ENCODE measurements at regions not wholly inside any gene's neighbourhood (a gene's known extent, or its start where the extent isn't known, plus 50 kb on each side); places are given as distances from the start of the nearest gene placed in this dataset.

DNA sequence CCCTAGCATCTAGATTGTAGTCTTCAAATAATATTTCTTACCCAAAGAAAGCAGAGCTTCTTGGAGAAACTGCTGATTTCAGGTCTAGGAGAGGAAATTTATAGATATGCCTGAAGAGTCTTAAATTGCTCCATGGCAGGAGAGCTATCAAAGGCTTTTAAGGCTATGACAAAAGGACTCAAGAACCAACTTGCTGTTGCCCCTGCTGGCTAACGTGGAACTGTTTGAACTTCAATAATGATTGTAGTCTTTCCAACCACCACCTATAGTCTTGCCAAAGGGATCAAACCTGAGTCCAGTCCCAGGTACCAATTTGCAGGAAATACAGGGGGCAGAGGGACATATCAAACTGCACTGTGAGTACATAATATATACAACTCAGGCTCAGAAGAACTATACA is 336.2 kb upstream of the ESRRG start:
- Histone ChIP-seq H3K4me1 (ENCODE audit: control insufficient read depth in 1 of 2, low read depth in 2 of 2) (no peaks in the 10 kb centered on the region), H3K4me3 (no peak overlapping the region), H3K9me3 (no peaks in the 10 kb centered on the region), H3K27ac (no peak overlapping the region), H3K36me3 (no peaks in the 10 kb centered on the region), H3K27me3 (replicated peaks; ENCODE audit: insufficient read depth) (no peaks in the 10 kb centered on the region)
- DNase-seq (ENCODE audit: low spot score) (no peak), ATAC-seq (ENCODE audit: insufficient number of reproducible peaks, low FRiP score, low read depth) (no peak)
- TF ChIP-seq, protein P1, sequence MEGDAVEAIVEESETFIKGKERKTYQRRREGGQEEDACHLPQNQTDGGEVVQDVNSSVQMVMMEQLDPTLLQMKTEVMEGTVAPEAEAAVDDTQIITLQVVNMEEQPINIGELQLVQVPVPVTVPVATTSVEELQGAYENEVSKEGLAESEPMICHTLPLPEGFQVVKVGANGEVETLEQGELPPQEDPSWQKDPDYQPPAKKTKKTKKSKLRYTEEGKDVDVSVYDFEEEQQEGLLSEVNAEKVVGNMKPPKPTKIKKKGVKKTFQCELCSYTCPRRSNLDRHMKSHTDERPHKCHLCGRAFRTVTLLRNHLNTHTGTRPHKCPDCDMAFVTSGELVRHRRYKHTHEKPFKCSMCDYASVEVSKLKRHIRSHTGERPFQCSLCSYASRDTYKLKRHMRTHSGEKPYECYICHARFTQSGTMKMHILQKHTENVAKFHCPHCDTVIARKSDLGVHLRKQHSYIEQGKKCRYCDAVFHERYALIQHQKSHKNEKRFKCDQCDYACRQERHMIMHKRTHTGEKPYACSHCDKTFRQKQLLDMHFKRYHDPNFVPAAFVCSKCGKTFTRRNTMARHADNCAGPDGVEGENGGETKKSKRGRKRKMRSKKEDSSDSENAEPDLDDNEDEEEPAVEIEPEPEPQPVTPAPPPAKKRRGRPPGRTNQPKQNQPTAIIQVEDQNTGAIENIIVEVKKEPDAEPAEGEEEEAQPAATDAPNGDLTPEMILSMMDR (IDR thresholded peaks at IDR 0.05) = no peak

DNA sequence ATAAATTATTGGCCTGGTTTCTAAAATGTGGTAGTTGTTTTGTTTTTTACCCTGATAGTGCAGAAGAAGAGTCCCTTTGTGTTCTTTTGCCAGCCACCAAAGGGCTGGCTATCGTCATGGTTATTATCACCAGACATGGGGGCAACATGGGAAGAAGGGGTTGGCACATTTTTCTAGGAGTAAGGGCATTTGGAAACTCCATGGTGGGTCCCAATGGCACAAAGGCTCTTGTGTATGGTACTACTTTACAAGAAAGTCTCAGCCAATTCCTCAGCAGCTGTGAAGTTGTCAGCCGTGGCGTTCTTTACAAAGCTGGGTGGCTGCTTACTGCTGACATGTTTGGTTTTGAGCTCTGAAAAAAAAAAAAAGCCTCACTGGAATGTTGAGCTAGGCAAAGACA is 330.4 kb upstream of the ESRRG start:
- DNase-seq (ENCODE audit: low spot score) = no peak
- H3K36me3 ChIP-seq = no peaks in the 10 kb centered on the region
- H3K9me3 ChIP-seq = no peaks in the 10 kb centered on the region
- ATAC-seq (ENCODE audit: insufficient number of reproducible peaks, low FRiP score, low read depth) = no peak
- no peak overlapping the region for H3K4me3 ChIP-seq
- H3K4me1 ChIP-seq (ENCODE audit: control insufficient read depth in 1 of 2, low read depth in 2 of 2) = no peaks in the 10 kb centered on the region
- H3K27ac ChIP-seq = no peak overlapping the region
- no peaks in the 10 kb centered on the region for H3K27me3 ChIP-seq (replicated peaks; ENCODE audit: insufficient read depth)
- TF ChIP-seq, protein P1 (IDR thresholded peaks at IDR 0.05) = no peak

DNA sequence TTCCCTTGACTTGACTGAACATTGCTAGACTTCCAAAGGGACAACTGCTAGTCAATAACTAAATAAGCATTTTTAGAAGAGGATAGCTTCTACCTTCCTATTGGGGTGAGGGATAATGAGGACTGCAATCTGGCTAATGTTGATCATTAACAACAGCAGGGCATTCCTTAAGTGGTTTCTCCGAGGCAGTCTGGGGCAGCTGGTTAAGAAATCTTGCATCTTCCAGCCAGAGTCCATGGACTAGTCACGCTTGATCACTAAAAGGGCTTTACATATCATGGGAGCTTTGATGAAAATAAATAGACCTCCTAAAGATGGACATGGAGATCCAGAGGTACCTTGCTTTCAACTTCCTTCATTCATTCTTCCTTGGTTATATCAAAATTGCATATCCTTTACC is 329.4 kb upstream of the ESRRG start:
- Histone ChIP-seq H3K27me3 (replicated peaks; ENCODE audit: insufficient read depth) (no peaks in the 10 kb centered on the region), H3K36me3 (no peaks in the 10 kb centered on the region), H3K4me1 (ENCODE audit: control insufficient read depth in 1 of 2, low read depth in 2 of 2) (no peaks in the 10 kb centered on the region), H3K4me3 (no peak overlapping the region), H3K27ac (no peak overlapping the region), H3K9me3 (no peaks in the 10 kb centered on the region)
- DNase-seq (ENCODE audit: low spot score) = no peak
- TF ChIP-seq, protein P1 (IDR thresholded peaks at IDR 0.05) = no peak
- ATAC-seq (ENCODE audit: insufficient number of reproducible peaks, low FRiP score, low read depth) = no peak

DNA sequence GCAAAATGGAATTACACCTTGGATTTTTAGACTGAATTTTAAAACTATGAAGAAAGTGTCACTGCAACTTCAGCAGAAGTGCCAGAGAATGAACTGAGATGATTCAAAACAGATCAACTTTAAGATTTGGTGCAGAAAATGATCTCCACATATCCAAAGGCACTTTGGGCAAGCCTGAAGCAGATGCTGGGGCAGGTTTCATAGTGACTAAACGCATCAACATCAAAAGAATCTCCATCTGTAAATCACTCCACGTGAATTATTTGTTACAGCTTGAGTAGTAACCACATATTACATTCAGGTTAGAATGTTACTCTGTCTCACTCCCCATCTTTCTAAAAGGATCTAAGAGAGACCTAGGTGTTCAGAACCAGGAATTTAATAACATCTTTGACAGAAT is 329.0 kb upstream of the ESRRG start:
- Histone ChIP-seq H3K4me3 (no peak overlapping the region), H3K27ac (no peak overlapping the region)
- TF ChIP-seq, protein P1 (IDR thresholded peaks at IDR 0.05) = no peak

DNA sequence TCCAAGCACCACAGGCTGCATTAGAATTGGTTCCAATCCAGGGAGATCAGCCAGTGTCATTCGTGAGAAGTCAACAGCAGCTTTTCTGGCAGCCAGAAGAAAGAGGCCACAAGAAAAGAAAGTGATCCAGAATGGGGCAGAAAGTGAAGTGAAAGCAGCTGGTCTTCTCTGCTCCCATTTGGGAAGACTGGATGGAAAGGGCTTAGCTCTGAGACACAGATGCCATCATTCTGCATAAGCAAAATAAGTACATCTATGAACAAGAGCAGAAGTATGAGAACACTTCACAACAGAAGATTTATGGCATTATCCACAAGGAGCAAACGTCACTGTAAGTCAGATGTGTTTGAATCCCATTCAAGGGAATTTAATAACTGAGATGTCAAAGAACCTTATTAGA is 326.5 kb upstream of the ESRRG start:
- H3K36me3 ChIP-seq = no peaks in the 10 kb centered on the region
- no peaks in the 10 kb centered on the region for H3K4me1 ChIP-seq (ENCODE audit: control insufficient read depth in 1 of 2, low read depth in 2 of 2)
- H3K27ac ChIP-seq = no peak overlapping the region
- no peak overlapping the region for H3K4me3 ChIP-seq
- DNase-seq (ENCODE audit: low spot score) = no peak
- no peak for ATAC-seq (ENCODE audit: insufficient number of reproducible peaks, low FRiP score, low read depth)
- H3K9me3 ChIP-seq = no peaks in the 10 kb centered on the region
- TF ChIP-seq, protein P1 (IDR thresholded peaks at IDR 0.05) = no peak
- H3K27me3 ChIP-seq (replicated peaks; ENCODE audit: insufficient read depth) = no peaks in the 10 kb centered on the region

More for the DNA sequence above, 329.0 kb upstream of the ESRRG start:
- Histone ChIP-seq H3K27me3 (replicated peaks; ENCODE audit: insufficient read depth) (no peaks in the 10 kb centered on the region), H3K36me3 (no peaks in the 10 kb centered on the region), H3K4me1 (ENCODE audit: control insufficient read depth in 1 of 2, low read depth in 2 of 2) (no peaks in the 10 kb centered on the region), H3K9me3 (no peaks in the 10 kb centered on the region)
- no peak for ATAC-seq (ENCODE audit: insufficient number of reproducible peaks, low FRiP score, low read depth)
- DNase-seq (ENCODE audit: low spot score) = no peak

All from thoracic aorta (tissue), 2 donors.